B cell (primary cell): ENCODE measurements at regions not wholly inside any gene's neighbourhood (a gene's known extent, or its start where the extent isn't known, plus 50 kb on each side); places are given as distances from the start of the nearest gene placed in this dataset.

Experiments
- CTCF ChIP-seq: fragments of 200-600 bp; IDR thresholded peaks from one replicate; pipeline ENCODE4 v1.8.0; 2022; ENCODE audit warnings: antibody characterized with exemption, mild to moderate bottlenecking
- EZH2 ChIP-seq: IDR thresholded peaks from 2 replicates; pipeline ENCODE4 v1.6.1; 2012; ENCODE audit warnings: borderline replicate concordance, low read depth, mild to moderate bottlenecking, moderate library complexity, low read length; ENCODE audit not compliant: insufficient read depth, poor library complexity, severe bottlenecking

- TF ChIP-seq CTCF (no peak), EZH2 (no peak)
Observed at GRCh38 chr7:93720106-93720505, 145.6 kb upstream of the CALCR start.
